LoVo (cell line): ENCODE measurements at regions not wholly inside any gene's neighbourhood (a gene's known extent, or its start where the extent isn't known, plus 50 kb on each side); places are given as distances from the start of the nearest gene placed in this dataset.
"Not testable (repeated sequence)": the region's sequence is repeated elsewhere in the genome, so short reads cannot be mapped to it uniquely, and the experiment has no call there.

Source experiments
- DNase-seq: peaks from one replicate; pipeline ENCODE4 v3.0.0-alpha.2; 2016; ENCODE audit warnings: low spot score

- no peak for DNase-seq
Measured at GRCh38 chrX:1059576-1060561, 152.6 kb downstream of the CRLF2 start.

- DNase-seq: not testable (repeated sequence)
Measured at GRCh38 chrX:1053600-1053999, 158.8 kb downstream of the CRLF2 start.

DNA sequence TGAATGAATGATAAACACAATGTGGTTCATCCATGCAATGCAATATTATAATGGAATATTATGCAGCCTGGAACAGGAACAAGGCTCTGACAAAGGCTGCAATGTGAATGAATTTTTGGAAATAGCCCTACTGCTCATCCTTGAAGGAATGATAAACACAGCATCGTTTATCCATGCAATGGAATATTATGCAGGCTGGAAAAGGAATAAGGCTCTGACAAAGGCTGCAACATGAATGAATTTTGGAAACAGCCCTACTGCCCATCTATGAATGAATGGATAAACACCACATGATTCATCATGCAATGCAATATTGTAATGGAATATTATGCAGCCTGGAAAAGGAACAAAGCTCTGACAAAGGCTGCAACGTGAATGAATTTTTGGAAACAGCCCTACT, 159.4 kb downstream of the CRLF2 start:
- DNase-seq: no peak

DNA sequence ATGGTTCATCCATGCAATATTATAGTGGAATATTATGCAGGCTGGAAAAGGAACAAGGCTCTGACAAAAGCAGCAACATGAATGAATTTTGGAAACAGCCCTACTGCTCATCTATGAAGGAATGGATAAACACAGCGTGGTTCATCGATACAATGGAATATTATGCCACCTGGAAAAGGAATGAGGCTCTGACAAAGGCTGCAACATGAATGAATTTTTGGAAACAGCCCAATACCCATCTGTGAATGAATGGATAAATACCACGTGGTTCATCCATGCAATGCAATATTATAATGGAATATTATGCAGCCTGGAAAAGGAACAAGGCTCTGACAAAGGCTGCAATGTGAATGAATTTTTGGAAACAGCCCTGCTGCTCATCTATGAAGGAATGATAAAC, 160.4 kb downstream of the CRLF2 start:
- no peak for DNase-seq

DNA sequence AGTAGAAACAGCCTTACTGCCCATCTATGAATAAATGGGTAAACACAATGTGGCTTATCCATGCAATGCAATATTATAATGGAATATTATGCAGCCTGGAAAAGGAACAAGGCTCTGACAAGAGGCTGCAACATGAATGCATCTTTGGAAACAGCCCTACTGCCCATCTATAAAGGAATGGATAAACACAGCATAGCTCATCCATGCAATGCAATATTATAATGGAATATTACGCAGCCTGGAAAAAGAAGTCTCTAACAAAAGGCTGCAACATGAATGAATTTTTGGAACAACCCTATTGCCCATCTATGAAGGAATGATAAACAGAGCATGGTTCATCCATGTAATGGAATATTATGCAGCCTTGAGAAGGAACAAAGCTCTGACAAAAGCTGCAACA, 161.0 kb downstream of the CRLF2 start:
- no peak for DNase-seq

GRCh38 chrX:1045680-1046314, 166.7 kb downstream of the CRLF2 start:
- no peak for DNase-seq

DNA sequence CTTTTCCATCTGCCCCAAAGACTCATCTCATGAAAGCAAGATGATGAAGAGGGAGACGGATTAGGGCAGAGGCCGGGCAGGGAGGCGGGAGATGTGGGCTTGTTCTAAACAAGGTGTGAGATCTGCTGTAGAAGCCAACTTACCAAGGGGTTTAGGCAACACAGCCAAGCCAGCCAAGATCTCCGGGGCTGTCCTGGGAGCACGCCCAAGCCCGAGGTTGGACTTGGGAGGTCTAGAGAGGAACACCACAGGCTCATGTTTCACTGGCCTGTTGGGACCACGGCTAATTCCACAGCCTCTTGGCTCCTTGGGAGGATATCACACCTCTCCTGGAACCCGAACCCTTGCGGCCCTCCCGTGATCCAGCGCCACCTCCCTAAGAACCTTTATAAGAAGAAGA, 171.4 kb downstream of the CRLF2 start:
- DNase-seq: no peak

- DNase-seq: not testable (repeated sequence)
Measured at GRCh38 chrX:1035931-1036330, 176.5 kb downstream of the CRLF2 start.

DNA sequence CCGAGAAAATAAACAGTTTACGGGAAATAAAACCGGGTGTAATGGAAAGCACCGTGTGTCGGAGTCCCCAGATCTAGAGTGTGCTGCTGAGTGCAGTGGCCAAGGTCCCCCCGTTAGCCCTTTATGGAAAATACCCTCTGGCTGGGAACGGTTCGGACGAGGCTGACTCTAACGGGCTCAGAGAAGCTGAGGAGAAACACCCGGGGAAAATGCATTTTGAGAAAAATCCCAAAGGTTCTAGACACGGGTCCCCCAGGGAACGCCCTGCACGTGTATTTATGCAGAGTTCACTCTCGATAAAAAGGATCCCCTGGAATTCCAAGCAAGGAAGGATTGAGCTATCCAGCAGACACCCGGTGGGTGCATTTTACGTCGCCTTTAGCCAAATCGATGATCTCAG, 177.2 kb downstream of the CRLF2 start:
- no peak for DNase-seq

GRCh38 chrX:1034717-1035116, 177.7 kb downstream of the CRLF2 start:
- no peak for DNase-seq

GRCh38 chrX:1031521-1032430, 180.7 kb downstream of the CRLF2 start:
- DNase-seq: no peak

- no peak for DNase-seq
Measured at GRCh38 chrX:1029494-1029893, 183.0 kb downstream of the CRLF2 start.

DNA sequence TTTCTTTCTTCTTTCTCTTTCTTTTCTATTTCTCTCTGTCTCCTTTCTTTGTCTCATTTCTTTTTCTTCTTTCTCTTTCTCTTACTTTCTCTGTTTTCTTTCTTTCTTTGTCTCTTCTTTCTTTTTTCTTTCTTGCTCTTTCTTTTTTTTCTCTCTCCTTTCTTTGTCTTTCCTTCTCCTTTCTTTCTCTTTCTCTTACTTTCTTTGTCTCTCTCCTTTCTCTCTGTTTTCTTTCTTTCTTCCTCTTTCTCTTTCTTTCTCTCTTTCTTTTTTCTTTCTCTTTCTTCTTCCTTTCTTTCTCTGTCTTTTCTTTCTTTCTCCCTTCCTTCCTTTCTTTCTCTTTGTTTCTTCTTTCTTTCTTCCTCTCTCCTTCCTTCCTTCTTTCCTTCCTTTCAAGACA, 184.8 kb downstream of the CRLF2 start:
- DNase-seq: no peak

- DNase-seq: no peak
Measured at GRCh38 chrX:1027133-1027532, 185.3 kb downstream of the CRLF2 start.

- DNase-seq: no peak
Measured at GRCh38 chrX:1026263-1027015, 186.0 kb downstream of the CRLF2 start.

GRCh38 chrX:1025413-1025812, 187.0 kb downstream of the CRLF2 start:
- DNase-seq: no peak

GRCh38 chrX:1023676-1024075, 188.8 kb downstream of the CRLF2 start:
- no peak for DNase-seq

GRCh38 chrX:1021314-1021993, 191.0 kb downstream of the CRLF2 start:
- not testable (repeated sequence) for DNase-seq

- no peak for DNase-seq
Measured at GRCh38 chrX:1020634-1021166, 191.7 kb downstream of the CRLF2 start.

- DNase-seq: not testable (repeated sequence)
Measured at GRCh38 chrX:1016926-1017325, 195.5 kb downstream of the CRLF2 start.

DNA sequence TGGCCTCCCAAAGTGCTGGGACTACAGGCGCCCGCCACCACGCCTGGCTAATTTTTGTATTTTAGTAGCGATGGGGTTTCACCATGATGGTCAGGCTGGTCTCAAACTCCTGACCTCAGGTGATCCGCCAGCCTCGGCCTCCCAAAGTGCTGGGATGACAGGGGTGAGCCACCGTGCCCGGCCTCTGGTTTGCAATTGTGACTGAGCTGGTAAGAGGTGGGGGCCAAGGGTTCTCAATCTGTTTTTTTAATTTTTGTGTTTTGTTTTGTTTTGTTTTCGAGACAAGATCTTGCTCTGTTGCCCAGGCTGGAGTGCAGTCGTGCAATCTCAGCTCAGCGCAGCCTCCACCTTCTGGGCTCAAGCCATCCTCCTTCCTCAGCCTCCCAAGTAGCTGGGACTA, 196.2 kb downstream of the CRLF2 start:
- not testable (repeated sequence) for DNase-seq
